ENCODE measurements at regions not wholly inside any gene's neighbourhood (a gene's known extent, or its start where the extent isn't known, plus 50 kb on each side); places are given as distances from the start of the nearest gene placed in this dataset.
A peak's percentile ranks its signal among the peaks of the same experiment; 100 is the strongest.
"Not testable (repeated sequence)": the region's sequence is repeated elsewhere in the genome, so short reads cannot be mapped to it uniquely, and the experiment has no call there.

DNA sequence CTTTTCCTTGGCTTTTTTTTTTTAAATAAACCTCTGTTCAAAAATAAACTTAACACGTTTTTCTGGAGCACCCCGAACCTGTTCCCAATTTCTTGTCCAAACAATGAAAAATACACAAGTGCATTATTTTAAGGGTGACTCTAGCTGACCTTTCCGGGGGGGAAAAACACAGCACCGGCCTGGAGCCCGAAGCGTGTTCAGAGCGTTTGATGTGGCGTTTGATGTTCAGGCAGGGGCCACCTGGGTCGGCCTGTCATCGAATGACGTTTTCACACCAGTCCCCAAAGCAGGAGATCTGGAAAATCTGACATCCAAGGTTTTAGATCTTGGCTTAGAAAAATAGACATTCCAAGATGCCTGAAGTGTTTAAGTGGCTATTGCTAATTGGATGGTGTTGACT lies 282.1 kb downstream of the SHOX start:
- Histone ChIP-seq H3K4me1 (no peaks in the 10 kb centered on the region), H3K4me3 (no peak overlapping the region), H3K9me3 (no peaks in the 10 kb centered on the region), H3K27me3 (peaks cover 0 to 10% (median 0%) of the 10 kb centered on the region in 4 donors), H3K27ac (replicated peaks in 1 of 4) (no peak overlapping the region), H3K36me3 (no peaks in the 10 kb centered on the region)
- 30% methylated on average over 10 of the region's 11 CpGs for WGBS
- no peak for TF ChIP-seq EP300 (IDR thresholded peaks at IDR 0.05)
- TF ChIP-seq POLR2A (IDR thresholded peaks at IDR 0.05; ENCODE audit: low read depth): no peak
- TF ChIP-seq POLR2AphosphoS5 (IDR thresholded peaks at IDR 0.05): no peak
- no peak for TF ChIP-seq CTCF (IDR thresholded peaks at IDR 0.05)
- peak; percentile 78 for DNase-seq (ENCODE audit: extremely low spot score)
- intact Hi-C loops (cut with DNase I): no loop called here

GRCh38 chrX:909068-909467 lies 278.5 kb downstream of the SHOX start:
- H3K27me3 ChIP-seq: peaks cover 0 to 10% (median 0%) of the 10 kb centered on the region in 4 donors
- intact Hi-C loops (cut with DNase I); H3K9me3 ChIP-seq; H3K4me1 ChIP-seq; DNase-seq (ENCODE audit: extremely low spot score); H3K36me3 ChIP-seq; H3K4me3 ChIP-seq; H3K27ac ChIP-seq (replicated peaks in 1 of 4): not testable (repeated sequence)
- 71% methylated on average over 2 of the region's 2 CpGs for WGBS

DNA sequence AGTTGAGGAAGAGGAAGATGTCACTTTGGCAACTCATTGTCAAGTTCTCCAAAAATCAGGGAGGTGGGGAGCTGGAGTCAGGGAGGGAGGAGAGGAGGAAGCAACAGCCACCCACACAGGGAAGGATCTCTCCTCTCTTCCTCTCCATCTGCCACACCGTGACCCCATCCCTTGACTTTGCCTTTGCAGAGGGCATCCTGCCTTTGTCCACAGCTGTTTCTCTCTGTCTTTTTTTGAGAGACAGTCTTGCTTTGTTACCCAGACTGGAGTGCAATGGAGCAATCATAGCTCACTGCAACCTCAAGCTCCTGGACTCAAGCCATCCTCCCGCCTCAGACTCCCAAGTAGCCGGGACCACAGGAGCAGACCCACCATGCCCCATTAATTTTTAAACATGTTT lies 276.0 kb downstream of the SHOX start:
- Histone ChIP-seq H3K36me3 (no peaks in the 10 kb centered on the region), H3K27ac (replicated peaks in 1 of 4) (no peak overlapping the region), H3K27me3 (no peaks in the 10 kb centered on the region), H3K9me3 (peaks cover 0 to 3% (median 0%) of the 10 kb centered on the region in 4 donors), H3K4me3 (no peak overlapping the region), H3K4me1 (no peaks in the 10 kb centered on the region)
- DNase-seq (ENCODE audit: extremely low spot score): no peak
- TF ChIP-seq POLR2AphosphoS5 (IDR thresholded peaks at IDR 0.05): no peak
- TF ChIP-seq EP300 (IDR thresholded peaks at IDR 0.05): no peak
- no peak for TF ChIP-seq CTCF (IDR thresholded peaks at IDR 0.05)
- no peak for TF ChIP-seq POLR2A (IDR thresholded peaks at IDR 0.05; ENCODE audit: low read depth)
- intact Hi-C loops (cut with DNase I): no loop called here
- 81% methylated on average over 3 of the region's 3 CpGs for WGBS

DNA sequence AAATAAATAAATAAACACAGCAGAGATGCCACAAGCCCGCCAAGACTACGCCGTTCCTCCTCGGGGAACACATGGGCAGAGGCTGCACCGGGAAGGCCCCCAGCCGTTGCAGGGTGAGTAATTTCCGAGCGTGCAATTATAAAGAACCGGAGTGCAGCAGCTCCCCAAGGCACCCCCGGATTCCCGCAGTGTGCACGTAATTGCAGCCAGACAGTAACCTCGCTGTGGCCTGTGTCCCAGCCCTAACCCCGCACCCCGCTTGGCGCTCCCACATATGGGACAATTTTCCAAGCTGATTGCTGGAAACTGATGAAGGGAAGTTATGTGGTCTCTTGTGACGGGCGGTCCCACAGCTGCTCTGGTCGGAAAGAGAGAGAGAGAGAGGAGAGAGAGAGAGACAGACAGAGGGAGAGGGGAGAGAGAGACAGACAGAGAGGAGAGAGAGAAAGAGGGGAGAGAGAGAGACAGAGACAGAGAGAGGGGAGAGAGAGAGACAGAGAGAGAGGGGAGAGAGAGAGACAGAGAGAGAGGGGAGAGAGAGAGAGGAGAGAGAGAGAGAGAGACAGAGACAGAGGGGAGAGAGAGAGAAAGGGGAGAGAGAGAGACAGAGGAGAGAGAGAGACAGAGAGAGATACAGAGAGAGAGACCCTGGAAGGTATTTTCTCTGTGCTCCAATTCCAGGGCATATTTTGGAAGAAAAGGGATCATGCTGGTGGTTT lies 275.4 kb downstream of the SHOX start:
- Histone ChIP-seq H3K27ac (replicated peaks in 1 of 4) (no peak overlapping the region), H3K4me1 (no peaks in the 10 kb centered on the region), H3K36me3 (no peaks in the 10 kb centered on the region), H3K4me3 (no peak overlapping the region), H3K27me3 (no peaks in the 10 kb centered on the region), H3K9me3 (peaks cover 0 to 3% (median 0%) of the 10 kb centered on the region in 4 donors)
- TF ChIP-seq POLR2A (IDR thresholded peaks at IDR 0.05; ENCODE audit: low read depth) (no peak), CTCF (IDR thresholded peaks at IDR 0.05) (no peak), POLR2AphosphoS5 (IDR thresholded peaks at IDR 0.05) (no peak), EP300 (IDR thresholded peaks at IDR 0.05) (no peak)
- WGBS: 64% methylated on average over 17 of the region's 19 CpGs
- intact Hi-C loops (cut with DNase I): no loop called here
- peak; percentile 91 for DNase-seq (ENCODE audit: extremely low spot score)

DNA sequence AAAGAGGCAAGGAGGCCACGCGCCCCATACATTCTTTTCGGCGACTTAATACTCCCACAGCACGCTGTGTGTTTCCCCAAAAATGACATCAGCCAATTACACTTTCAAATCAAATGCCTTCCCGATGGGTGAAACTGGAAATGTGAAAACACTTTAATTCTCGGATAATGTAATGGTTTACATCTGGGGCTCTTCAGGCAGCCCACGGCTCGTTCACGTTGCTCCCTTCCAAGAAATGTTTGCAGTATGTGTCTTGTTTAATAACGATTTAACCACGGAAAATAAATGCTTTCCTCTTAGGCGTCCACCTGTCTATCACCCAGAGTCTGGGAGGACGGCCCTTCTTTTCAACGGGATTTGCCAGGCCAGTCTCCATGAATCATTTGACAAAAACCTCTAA lies 272.5 kb downstream of the SHOX start:
- intact Hi-C loops (cut with DNase I): no loop called here
- Histone ChIP-seq H3K27ac (replicated peaks in 1 of 4) (no peak overlapping the region), H3K4me1 (no peaks in the 10 kb centered on the region), H3K27me3 (no peaks in the 10 kb centered on the region), H3K4me3 (no peak overlapping the region), H3K9me3 (peaks cover 0 to 3% (median 0%) of the 10 kb centered on the region in 4 donors), H3K36me3 (no peaks in the 10 kb centered on the region)
- WGBS: 89% methylated on average over 15 of the region's 15 CpGs
- TF ChIP-seq POLR2A (IDR thresholded peaks at IDR 0.05; ENCODE audit: low read depth) (no peak), CTCF (IDR thresholded peaks at IDR 0.05) (no peak), POLR2AphosphoS5 (IDR thresholded peaks at IDR 0.05) (no peak), EP300 (IDR thresholded peaks at IDR 0.05) (no peak)
- DNase-seq (ENCODE audit: extremely low spot score): peak; percentile 55

Data from esophagus muscularis mucosa (tissue), 4 donors.